ENCODE measurements at regions not wholly inside any gene's neighbourhood (a gene's known extent, or its start where the extent isn't known, plus 50 kb on each side); places are given as distances from the start of the nearest gene placed in this dataset.

GRCh38 chr13:79194727-79195126 lies 211.3 kb downstream of the RBM26 start:
- CTCF ChIA-PET: no interaction called here
- ATAC-seq (no peak), FAIRE-seq (no peak), DNase-seq (ENCODE audit: low read depth in 1 of 2, low spot score in 1 of 2) (no peak)
- POLR2A ChIA-PET: no interaction called here
- WGBS (ENCODE audit: missing lambda C conversion rate): 0% methylated on average over 2 of the region's 2 CpGs
- H3K9me3 ChIP-seq: no peaks in the 10 kb centered on the region
- H3K4me1 ChIP-seq: no peaks in the 10 kb centered on the region
- no peak overlapping the region for H3K27ac ChIP-seq
- no peak overlapping the region for H3K4me3 ChIP-seq
- no peak overlapping the region for H3K4me2 ChIP-seq
- TF ChIP-seq ELK1 (IDR thresholded peaks at IDR 0.05; ENCODE audit: low read depth, low read length): no peak
- TF ChIP-seq RNF2 (IDR thresholded peaks at IDR 0.05; ENCODE audit: borderline replicate concordance, low read depth): no peak
- TF ChIP-seq CBX8 (IDR thresholded peaks at IDR 0.05): no peak
- no peak for TF ChIP-seq EHMT2 (IDR thresholded peaks at IDR 0.05; ENCODE audit: low read depth)

GRCh38 chr13:79194272-79194671 lies 211.8 kb downstream of the RBM26 start:
- ChIA-PET CTCF (no interaction called here), POLR2A (no interaction called here)
- 18% methylated on average over 3 of the region's 3 CpGs for WGBS (ENCODE audit: missing lambda C conversion rate)
- no peaks in the 10 kb centered on the region for H3K4me1 ChIP-seq
- DNase-seq (ENCODE audit: low read depth in 1 of 2, low spot score in 1 of 2) (no peak), ATAC-seq (no peak), FAIRE-seq (no peak)
- no peaks in the 10 kb centered on the region for H3K9me3 ChIP-seq
- H3K27ac ChIP-seq: no peak overlapping the region
- H3K4me3 ChIP-seq: no peak overlapping the region
- no peak overlapping the region for H3K4me2 ChIP-seq
- no peak for TF ChIP-seq FOSL2 (IDR thresholded peaks at IDR 0.05)
- TF ChIP-seq FOSL2 (CRISPR knock-in tag; IDR thresholded peaks at IDR 0.05): no peak
- TF ChIP-seq KDM5A (IDR thresholded peaks at IDR 0.05): no peak
- no peak for TF ChIP-seq JUNB (IDR thresholded peaks at IDR 0.05)
- no peak for TF ChIP-seq NFE2L2 (conservative IDR thresholded peaks at IDR 0.05; ENCODE audit: low read length)
- no peak for TF ChIP-seq POLR2AphosphoS2 (conservative IDR thresholded peaks at IDR 0.05; ENCODE audit: low read length)
- no peak for TF ChIP-seq RNF2 (IDR thresholded peaks at IDR 0.05; ENCODE audit: borderline replicate concordance, low read depth)
- TF ChIP-seq CTCF (IDR thresholded peaks at IDR 0.05): no peak
- no peak for TF ChIP-seq GATA3 (IDR thresholded peaks at IDR 0.05; ENCODE audit: borderline replicate concordance)
- TF ChIP-seq CBX2 (IDR thresholded peaks at IDR 0.05; ENCODE audit: borderline replicate concordance, low read depth): no peak
- no peak for TF ChIP-seq HOXA7 (CRISPR knock-in tag; IDR thresholded peaks at IDR 0.05)
- no peak for TF ChIP-seq ZSCAN20 (CRISPR knock-in tag; IDR thresholded peaks at IDR 0.05)
- no peak for TF ChIP-seq RFX5 (IDR thresholded peaks at IDR 0.05)
- no peak for TF ChIP-seq HOXB5 (CRISPR knock-in tag; IDR thresholded peaks at IDR 0.05)
- TF ChIP-seq TP53 (CRISPR knock-in tag; IDR thresholded peaks at IDR 0.05): no peak
- no peak for TF ChIP-seq ATOH8 (CRISPR knock-in tag; IDR thresholded peaks at IDR 0.05; ENCODE audit: low read depth)

GRCh38 chr13:79191501-79191900 lies 214.6 kb downstream of the RBM26 start:
- Histone ChIP-seq H3K4me3 (no peak overlapping the region), H3K4me1 (no peaks in the 10 kb centered on the region), H3K4me2 (no peak overlapping the region), H3K9me3 (no peaks in the 10 kb centered on the region), H3K27ac (no peak overlapping the region)
- no peak for FAIRE-seq
- ChIA-PET CTCF (no interaction called here), POLR2A (no interaction called here)
- ATAC-seq: no peak
- no peak for DNase-seq (ENCODE audit: low read depth in 1 of 2, low spot score in 1 of 2)
- TF ChIP-seq ZNF302 (CRISPR knock-in tag; IDR thresholded peaks at IDR 0.05) (no peak), RCOR1 (IDR thresholded peaks at IDR 0.05; ENCODE audit: low read depth, low read length) (no peak), ZC3H11A (IDR thresholded peaks at IDR 0.05) (no peak), CBX2 (IDR thresholded peaks at IDR 0.05; ENCODE audit: borderline replicate concordance, low read depth) (no peak), HOXB5 (CRISPR knock-in tag; IDR thresholded peaks at IDR 0.05) (no peak), ZSCAN20 (CRISPR knock-in tag; IDR thresholded peaks at IDR 0.05) (no peak), REST (IDR thresholded peaks at IDR 0.05) (no peak), KDM5A (IDR thresholded peaks at IDR 0.05) (no peak), HOXA7 (CRISPR knock-in tag; IDR thresholded peaks at IDR 0.05) (no peak), HES2 (IDR thresholded peaks at IDR 0.05) (no peak), EP300 (IDR thresholded peaks at IDR 0.05) (no peak), ELK1 (IDR thresholded peaks at IDR 0.05; ENCODE audit: low read depth, low read length) (no peak), MAX (IDR thresholded peaks at IDR 0.05) (no peak), POLR2AphosphoS2 (conservative IDR thresholded peaks at IDR 0.05; ENCODE audit: low read length) (no peak), ESRRA (IDR thresholded peaks at IDR 0.05; ENCODE audit: borderline replicate concordance, low read length) (no peak)

Measured in A549 (cell line).